ENCODE measurements at regions not wholly inside any gene's neighbourhood (a gene's known extent, or its start where the extent isn't known, plus 50 kb on each side); places are given as distances from the start of the nearest gene placed in this dataset.

DNA sequence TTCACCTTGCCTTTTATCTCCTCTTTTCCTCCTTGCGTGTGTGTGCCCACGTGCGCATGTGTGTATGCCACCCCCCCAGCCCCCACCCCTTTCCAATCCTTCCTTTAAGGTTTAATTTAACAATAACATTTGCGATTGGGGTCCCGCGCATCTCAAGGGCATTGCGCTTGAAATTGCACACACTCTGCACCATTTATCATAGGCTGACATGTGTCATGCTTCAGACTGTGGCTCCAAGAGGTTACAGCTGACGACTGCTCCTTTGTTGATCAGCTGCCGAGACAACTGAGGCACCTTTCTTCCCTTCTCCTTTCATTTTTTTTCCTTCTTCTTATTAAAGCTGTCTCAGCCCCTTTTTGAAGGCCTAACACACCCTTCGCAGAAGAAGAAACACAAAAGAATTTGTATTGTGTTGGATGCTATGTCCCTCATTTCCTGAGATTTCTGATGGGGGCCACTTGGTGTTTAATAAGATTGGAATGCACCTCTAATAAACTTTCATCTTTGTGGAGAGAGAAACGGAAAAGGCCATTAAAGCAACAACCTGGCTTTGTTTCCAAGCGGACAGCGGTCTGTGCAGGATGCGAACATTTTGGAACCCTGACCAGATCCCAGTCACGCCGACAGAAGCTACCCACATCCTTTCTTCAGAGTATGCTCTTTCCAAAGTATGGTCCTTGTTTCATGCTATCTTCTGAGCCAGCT is 470.1 kb downstream of the MCTP2 start:
- TF ChIP-seq, protein P1, sequence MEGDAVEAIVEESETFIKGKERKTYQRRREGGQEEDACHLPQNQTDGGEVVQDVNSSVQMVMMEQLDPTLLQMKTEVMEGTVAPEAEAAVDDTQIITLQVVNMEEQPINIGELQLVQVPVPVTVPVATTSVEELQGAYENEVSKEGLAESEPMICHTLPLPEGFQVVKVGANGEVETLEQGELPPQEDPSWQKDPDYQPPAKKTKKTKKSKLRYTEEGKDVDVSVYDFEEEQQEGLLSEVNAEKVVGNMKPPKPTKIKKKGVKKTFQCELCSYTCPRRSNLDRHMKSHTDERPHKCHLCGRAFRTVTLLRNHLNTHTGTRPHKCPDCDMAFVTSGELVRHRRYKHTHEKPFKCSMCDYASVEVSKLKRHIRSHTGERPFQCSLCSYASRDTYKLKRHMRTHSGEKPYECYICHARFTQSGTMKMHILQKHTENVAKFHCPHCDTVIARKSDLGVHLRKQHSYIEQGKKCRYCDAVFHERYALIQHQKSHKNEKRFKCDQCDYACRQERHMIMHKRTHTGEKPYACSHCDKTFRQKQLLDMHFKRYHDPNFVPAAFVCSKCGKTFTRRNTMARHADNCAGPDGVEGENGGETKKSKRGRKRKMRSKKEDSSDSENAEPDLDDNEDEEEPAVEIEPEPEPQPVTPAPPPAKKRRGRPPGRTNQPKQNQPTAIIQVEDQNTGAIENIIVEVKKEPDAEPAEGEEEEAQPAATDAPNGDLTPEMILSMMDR (IDR thresholded peaks at IDR 0.05; ENCODE audit: extremely low read depth, insufficient read depth, missing control alignments): no peak
- in situ Hi-C loops (cut with MboI; ENCODE audit: low pct_unique_long_range_greater_than_20kb, low sequenced_read_pairs, unreplicated experiment): no loop called here
- no peak for DNase-seq (ENCODE audit: low spot score)

DNA sequence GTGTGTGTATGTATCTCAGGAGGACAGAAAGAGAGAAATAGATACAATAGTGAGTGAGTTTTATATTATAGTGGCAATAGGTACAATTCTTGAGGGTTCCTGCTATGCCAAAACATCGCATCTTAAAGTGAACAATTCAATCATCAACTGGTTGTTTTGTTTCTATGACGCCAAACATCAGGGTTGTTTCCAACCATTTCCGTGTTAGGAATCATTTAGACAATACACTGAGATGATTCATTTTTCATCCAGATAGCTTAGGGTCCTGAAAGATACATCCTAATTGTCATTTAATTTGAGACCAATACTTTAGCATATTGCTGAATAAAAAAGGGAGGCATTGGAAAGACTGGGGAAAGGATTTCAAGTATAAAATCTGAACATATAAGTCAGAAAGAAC is 472.2 kb downstream of the MCTP2 start:
- TF ChIP-seq, protein P1 (IDR thresholded peaks at IDR 0.05; ENCODE audit: extremely low read depth, insufficient read depth, missing control alignments): no peak
- no peak for DNase-seq (ENCODE audit: low spot score)
- in situ Hi-C loops (cut with MboI; ENCODE audit: low pct_unique_long_range_greater_than_20kb, low sequenced_read_pairs, unreplicated experiment): no loop called here

DNA sequence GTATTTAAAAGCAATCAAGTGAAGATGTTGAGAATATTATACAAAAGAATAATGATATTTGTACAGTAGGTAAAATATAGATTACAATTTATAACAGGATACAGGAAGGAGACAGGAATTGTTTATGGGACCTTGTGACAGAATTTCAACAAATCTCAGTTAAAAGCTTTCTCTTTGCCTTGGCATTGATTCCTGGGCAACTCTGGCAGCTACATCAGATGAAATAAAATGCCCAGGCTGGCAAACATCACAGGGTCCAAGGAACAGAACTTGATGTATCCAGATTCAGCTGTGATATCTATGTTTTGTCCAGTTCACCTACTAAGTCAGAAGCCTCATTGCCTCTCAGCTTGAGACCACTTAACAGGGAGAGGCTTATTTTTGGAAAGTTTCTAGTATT is 473.1 kb downstream of the MCTP2 start:
- DNase-seq (ENCODE audit: low spot score): no peak
- in situ Hi-C loops (cut with MboI; ENCODE audit: low pct_unique_long_range_greater_than_20kb, low sequenced_read_pairs, unreplicated experiment): no loop called here
- TF ChIP-seq, protein P1 (IDR thresholded peaks at IDR 0.05; ENCODE audit: extremely low read depth, insufficient read depth, missing control alignments): no peak

DNA sequence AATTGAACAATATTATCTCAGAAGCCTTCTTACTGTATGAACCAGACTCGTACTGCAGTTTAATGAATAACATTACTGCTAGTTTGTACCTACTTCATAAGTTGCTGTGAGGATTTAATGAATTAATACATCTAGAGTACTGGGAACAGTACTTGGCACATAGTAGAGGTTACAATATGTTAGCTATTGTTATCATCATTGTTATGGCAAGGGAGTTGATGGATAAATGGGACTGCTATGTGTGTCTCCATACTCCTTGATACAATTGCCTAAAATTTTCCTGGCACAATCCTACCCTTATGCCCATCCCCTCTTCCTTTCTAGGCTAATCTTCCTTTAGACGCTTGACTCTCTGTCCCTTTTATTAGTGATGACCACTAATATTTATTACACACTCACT is 473.6 kb downstream of the MCTP2 start:
- no peak for DNase-seq (ENCODE audit: low spot score)
- in situ Hi-C loops (cut with MboI; ENCODE audit: low pct_unique_long_range_greater_than_20kb, low sequenced_read_pairs, unreplicated experiment): no loop called here
- TF ChIP-seq, protein P1 (IDR thresholded peaks at IDR 0.05; ENCODE audit: extremely low read depth, insufficient read depth, missing control alignments): no peak

DNA sequence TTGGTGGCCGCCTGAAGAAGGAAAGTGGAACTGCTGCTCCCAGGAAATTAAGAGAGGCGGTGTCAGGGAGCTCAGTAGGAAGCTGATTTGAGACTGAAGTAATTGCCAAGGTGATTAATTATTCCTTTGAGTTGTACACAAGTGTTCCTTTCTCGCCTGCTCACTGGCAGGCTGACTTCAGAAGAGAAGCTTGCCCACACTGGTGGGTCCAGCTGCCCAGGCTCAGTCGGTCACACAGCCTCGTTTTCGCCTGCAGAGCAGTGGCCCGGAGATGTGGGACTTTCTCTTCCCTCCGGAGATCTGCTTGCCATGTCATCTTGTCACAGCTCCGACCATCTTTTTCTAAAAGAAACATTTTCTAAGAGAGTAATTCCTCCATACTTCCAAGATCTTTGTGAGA is 478.0 kb downstream of the MCTP2 start:
- in situ Hi-C loops (cut with MboI; ENCODE audit: low pct_unique_long_range_greater_than_20kb, low sequenced_read_pairs, unreplicated experiment): no loop called here
- TF ChIP-seq, protein P1 (IDR thresholded peaks at IDR 0.05; ENCODE audit: extremely low read depth, insufficient read depth, missing control alignments): no peak
- no peak for DNase-seq (ENCODE audit: low spot score)

DNA sequence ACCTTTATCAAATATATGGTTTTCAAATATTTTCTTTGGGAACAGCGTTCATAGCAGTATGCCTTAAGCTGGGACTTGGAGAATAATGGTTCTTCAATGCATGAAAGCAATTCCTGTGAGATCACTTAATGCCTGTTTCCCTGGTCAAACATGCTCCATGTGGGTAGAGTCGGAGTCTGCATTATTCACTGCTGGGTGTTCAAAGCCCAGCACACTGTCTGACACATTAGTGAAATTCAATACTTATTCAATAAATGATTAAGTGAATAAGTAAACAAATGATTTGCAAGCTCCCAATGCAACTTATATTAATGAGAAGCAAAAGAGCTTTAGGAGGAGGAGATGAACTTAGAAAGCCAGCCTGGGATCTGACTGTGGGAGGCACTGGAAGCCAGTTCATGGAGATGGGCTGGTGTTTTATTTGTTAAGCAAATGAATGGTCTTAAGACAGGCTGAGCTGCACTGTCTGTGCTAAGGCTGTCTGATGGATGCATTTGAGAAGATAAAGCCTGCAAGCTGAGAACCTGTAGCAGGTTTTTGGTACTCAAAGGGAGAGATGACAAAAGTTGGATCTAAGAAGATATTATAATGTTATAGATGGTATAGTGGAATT is 490.8 kb downstream of the MCTP2 start:
- in situ Hi-C loops (cut with MboI; ENCODE audit: low pct_unique_long_range_greater_than_20kb, low sequenced_read_pairs, unreplicated experiment): no loop called here
- DNase-seq (ENCODE audit: low spot score): no peak
- TF ChIP-seq, protein P1 (IDR thresholded peaks at IDR 0.05; ENCODE audit: extremely low read depth, insufficient read depth, missing control alignments): no peak
